ENCODE measurements at regions not wholly inside any gene's neighbourhood (a gene's known extent, or its start where the extent isn't known, plus 50 kb on each side); places are given as distances from the start of the nearest gene placed in this dataset.

GRCh38 chr21:15437883-15438282 is 291.9 kb upstream of the USP25 start:
- TF ChIP-seq CTCF (conservative IDR thresholded peaks at IDR 0.05; ENCODE audit: low read depth, low read length): no peak
- Histone ChIP-seq H3K27ac (no peak overlapping the region), H4K20me1 (ENCODE audit: insufficient read depth) (no peaks in the 10 kb centered on the region), H2AFZ (ENCODE audit: low read depth) (no peak overlapping the region), H3K27me3 (ENCODE audit: insufficient read depth, low read depth) (no peaks in the 10 kb centered on the region), H3K9ac (no peak overlapping the region), H3K36me3 (ENCODE audit: insufficient read depth) (no peaks in the 10 kb centered on the region), H3K4me3 (IDR thresholded peaks at IDR 0.05; ENCODE audit: insufficient read depth, low read depth, low read length) (no peak overlapping the region), H3K79me2 (ENCODE audit: insufficient read depth, low read depth) (no peaks in the 10 kb centered on the region), H3K4me1 (ENCODE audit: low read depth, poor library complexity, severe bottlenecking) (peaks cover 12% of the 10 kb centered on the region), H3K4me2 (no peak overlapping the region)

- Histone ChIP-seq H4K20me1 (ENCODE audit: insufficient read depth) (no peaks in the 10 kb centered on the region), H3K9ac (no peak overlapping the region), H3K4me2 (no peak overlapping the region), H3K4me1 (ENCODE audit: low read depth, poor library complexity, severe bottlenecking) (peaks cover 12% of the 10 kb centered on the region), H3K27ac (no peak overlapping the region), H3K79me2 (ENCODE audit: insufficient read depth, low read depth) (no peaks in the 10 kb centered on the region), H2AFZ (ENCODE audit: low read depth) (no peak overlapping the region), H3K27me3 (ENCODE audit: insufficient read depth, low read depth) (no peaks in the 10 kb centered on the region), H3K4me3 (IDR thresholded peaks at IDR 0.05; ENCODE audit: insufficient read depth, low read depth, low read length) (no peak overlapping the region), H3K36me3 (ENCODE audit: insufficient read depth) (no peaks in the 10 kb centered on the region)
- TF ChIP-seq CTCF (conservative IDR thresholded peaks at IDR 0.05; ENCODE audit: low read depth, low read length): no peak
Measured at GRCh38 chr21:15439726-15440125, 290.1 kb upstream of the USP25 start.

DNA sequence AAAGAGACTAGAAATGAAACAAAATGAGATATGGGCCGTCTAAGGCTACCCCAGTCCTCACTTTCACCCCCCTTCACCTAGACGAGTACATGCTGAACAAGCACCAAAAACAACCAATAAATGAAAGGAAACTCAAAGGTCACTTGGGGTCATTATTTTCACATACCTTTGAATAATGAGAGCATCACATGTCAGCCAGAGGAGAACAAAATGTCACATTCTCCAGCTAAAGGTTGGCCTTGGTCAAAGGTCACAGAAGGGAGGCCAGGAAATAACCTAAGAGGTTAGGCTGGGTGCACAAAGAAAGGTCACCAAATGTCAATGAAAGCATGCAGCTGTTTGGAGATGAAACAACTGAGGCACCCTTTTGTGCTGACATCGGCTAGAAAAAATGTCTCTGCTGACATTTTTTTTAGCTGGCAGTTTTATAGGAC is 288.7 kb upstream of the USP25 start:
- Histone ChIP-seq H3K36me3 (ENCODE audit: insufficient read depth) (no peaks in the 10 kb centered on the region), H2AFZ (ENCODE audit: low read depth) (no peak overlapping the region), H3K4me2 (0 out of 2 replicates have a peak overlapping the region, but pooled peaks have one; percentile 9), H3K27ac (no peak overlapping the region), H4K20me1 (ENCODE audit: insufficient read depth) (no peaks in the 10 kb centered on the region), H3K4me1 (ENCODE audit: low read depth, poor library complexity, severe bottlenecking) (peaks cover 12% of the 10 kb centered on the region), H3K79me2 (ENCODE audit: insufficient read depth, low read depth) (no peaks in the 10 kb centered on the region), H3K27me3 (ENCODE audit: insufficient read depth, low read depth) (no peaks in the 10 kb centered on the region), H3K9ac (no peak overlapping the region), H3K4me3 (IDR thresholded peaks at IDR 0.05; ENCODE audit: insufficient read depth, low read depth, low read length) (no peak overlapping the region)
- no peak for TF ChIP-seq CTCF (conservative IDR thresholded peaks at IDR 0.05; ENCODE audit: low read depth, low read length)

DNA sequence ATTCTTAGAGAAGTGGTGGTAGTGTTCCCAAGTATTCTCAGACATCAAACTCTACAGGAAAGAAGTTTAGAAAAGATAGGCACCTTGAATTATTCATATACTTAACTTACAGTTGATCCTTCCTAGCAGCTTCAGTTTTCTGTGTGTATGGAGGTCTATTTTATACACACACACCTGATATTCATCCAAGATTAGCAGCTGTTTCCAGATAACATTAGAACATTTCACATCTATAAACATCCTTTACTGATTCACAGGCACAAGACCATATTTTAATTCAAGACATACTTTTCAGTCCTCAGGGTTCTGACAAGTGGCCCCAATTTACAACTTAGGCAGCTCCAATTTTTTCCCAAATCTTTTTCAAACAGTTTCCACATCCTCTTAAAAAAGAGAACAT is 287.8 kb upstream of the USP25 start:
- no peaks in the 10 kb centered on the region for H3K36me3 ChIP-seq (ENCODE audit: insufficient read depth)
- no peak overlapping the region for H3K9ac ChIP-seq
- H3K27ac ChIP-seq: no peak overlapping the region
- no peaks in the 10 kb centered on the region for H3K79me2 ChIP-seq (ENCODE audit: insufficient read depth, low read depth)
- no peaks in the 10 kb centered on the region for H3K27me3 ChIP-seq (ENCODE audit: insufficient read depth, low read depth)
- peaks cover 12% of the 10 kb centered on the region for H3K4me1 ChIP-seq (ENCODE audit: low read depth, poor library complexity, severe bottlenecking)
- no peak overlapping the region for H2AFZ ChIP-seq (ENCODE audit: low read depth)
- H4K20me1 ChIP-seq (ENCODE audit: insufficient read depth): no peaks in the 10 kb centered on the region
- no peak for TF ChIP-seq CTCF (conservative IDR thresholded peaks at IDR 0.05; ENCODE audit: low read depth, low read length)
- H3K4me2 ChIP-seq: no peak overlapping the region
- no peak overlapping the region for H3K4me3 ChIP-seq (IDR thresholded peaks at IDR 0.05; ENCODE audit: insufficient read depth, low read depth, low read length)

Measured in KMS-11 (cell line).